ENCODE measurements at regions not wholly inside any gene's neighbourhood (a gene's known extent, or its start where the extent isn't known, plus 50 kb on each side); places are given as distances from the start of the nearest gene placed in this dataset.

- TF ChIP-seq CTCF (IDR thresholded peaks at IDR 0.05) (no peak), POLR2A (IDR thresholded peaks at IDR 0.05) (no peak), POLR2AphosphoS5 (IDR thresholded peaks at IDR 0.05; ENCODE audit: insufficient read depth in 1 of 2, low read depth in 1 of 2) (no peak)
These were observed 357.2 kb upstream of the GATB start for GRCh38 chr4:152117933-152118507.

Measured in vagina (tissue), 2 donors.